ENCODE measurements at regions not wholly inside any gene's neighbourhood (a gene's known extent, or its start where the extent isn't known, plus 50 kb on each side); places are given as distances from the start of the nearest gene placed in this dataset.

DNA sequence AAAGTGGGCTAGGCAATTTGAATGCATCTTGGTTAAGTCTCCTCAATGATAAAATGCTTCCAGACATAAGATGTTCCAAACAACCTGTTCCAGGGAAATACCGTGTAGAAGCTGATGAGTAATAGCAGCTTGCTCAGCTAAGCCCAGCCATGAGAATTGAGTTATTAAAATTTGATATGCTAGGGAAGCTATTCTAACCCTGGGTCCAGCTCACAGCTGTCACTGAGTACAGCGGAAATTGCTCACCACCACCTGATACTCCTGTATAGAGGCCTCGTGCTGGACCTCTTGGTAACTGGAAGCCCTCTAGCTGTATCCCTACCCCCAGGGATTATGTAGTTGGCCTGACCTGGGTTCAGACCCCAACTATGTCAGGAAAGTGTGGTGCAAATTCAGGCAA lies 521.3 kb upstream of the TRPC7 start:
- Histone ChIP-seq H3K9me1 (ENCODE audit: insufficient read depth, low read length) (no peaks in the 10 kb centered on the region), H3K9ac (ENCODE audit: low read depth, low read length) (no peak overlapping the region), H3K14ac (replicated peaks; ENCODE audit: low read depth, low read length) (no peak overlapping the region), H3K23ac (ENCODE audit: low read depth, low read length) (no peak overlapping the region), H2AK9ac (replicated peaks; ENCODE audit: low read depth, low read length, poor library complexity) (no peak overlapping the region), H3K18ac (ENCODE audit: low read depth, low read length) (no peak overlapping the region), H4K8ac (ENCODE audit: low read depth in 2 of 2, low read length in 2 of 2) (no peak overlapping the region), H2BK5ac (ENCODE audit: low read depth, low read length, poor library complexity, severe bottlenecking) (no peak overlapping the region), H3K79me1 (ENCODE audit: low read depth in 1 of 2, low read length in 2 of 2) (no peaks in the 10 kb centered on the region), H3K4me1 (ENCODE audit: control insufficient read depth, insufficient read depth, low read length) (no peaks in the 10 kb centered on the region), H4K20me1 (ENCODE audit: insufficient read depth, low read length) (no peaks in the 10 kb centered on the region), H4K91ac (ENCODE audit: insufficient read depth, low read depth, low read length) (no peak overlapping the region), H2AK5ac (ENCODE audit: low read depth, low read length) (no peak overlapping the region), H3K27me3 (ENCODE audit: control insufficient read depth, insufficient read depth, low read length) (no peaks in the 10 kb centered on the region), H3K4me3 (ENCODE audit: insufficient read depth, low read depth, low read length) (no peak overlapping the region), H3K36me3 (ENCODE audit: control insufficient read depth, insufficient read depth, low read length) (no peaks in the 10 kb centered on the region), H3K9me3 (ENCODE audit: control insufficient read depth, insufficient read depth, low read length) (peaks cover 2% of the 10 kb centered on the region; the same call in 1 of the 2 replicates), H4K5ac (ENCODE audit: low read depth, low read length) (no peak overlapping the region), H3K56ac (ENCODE audit: extremely low read depth, insufficient read depth, low read length) (no peak overlapping the region), H2BK120ac (ENCODE audit: low read depth, low read length) (no peak overlapping the region), H2AFZ (replicated peaks; ENCODE audit: low read length, poor library complexity) (no peak overlapping the region), H3K4me2 (ENCODE audit: low read depth, low read length) (no peak overlapping the region), H3K4ac (ENCODE audit: low read depth, low read length) (no peak overlapping the region), H3K27ac (ENCODE audit: insufficient read depth, low read length) (no peak overlapping the region), H2BK15ac (ENCODE audit: low read depth, low read length) (no peak overlapping the region), H2BK20ac (ENCODE audit: low read depth, low read length) (no peak overlapping the region)
- BruUV-seq (replicated peaks), result no TSS peak
- POLR2A ChIA-PET (ENCODE audit: unreplicated experiment), result no interaction called here
- DNase-seq (no peak), ATAC-seq (ENCODE audit: low read depth) (no peak)
- dilution Hi-C loops (cut with HindIII; ENCODE audit: low sequenced_read_pairs, unreplicated experiment) (no loop called here), in situ Hi-C loops (cut with MboI; ENCODE audit: low sequenced_read_pairs) (no loop called here), intact Hi-C loops (cut with micrococcal nuclease) (no loop called here)
- no CpG with 5 or more reads among the region's 3 CpGs for WGBS, 2 experiments (ENCODE audit: extremely low coverage in 2 of 2, insufficient read length in 1 of 2)
- CTCF ChIA-PET, result no interaction called here
- TF ChIP-seq MXI1 (IDR thresholded peaks at IDR 0.05; ENCODE audit: borderline replicate concordance, low read depth, low read length), result no peak
- no peak for TF ChIP-seq MAZ (IDR thresholded peaks at IDR 0.05; ENCODE audit: borderline replicate concordance, low read depth, low read length)

Data from IMR-90 (cell line).